GM18861 (cell line): ENCODE measurements at regions not wholly inside any gene's neighbourhood (a gene's known extent, or its start where the extent isn't known, plus 50 kb on each side); places are given as distances from the start of the nearest gene placed in this dataset.
"Not testable (repeated sequence)": the region's sequence is repeated elsewhere in the genome, so short reads cannot be mapped to it uniquely, and the experiment has no call there.

ENCODE experiments used
- ATAC-seq: cut with Tn5 transposase; IDR thresholded peaks from one replicate; pipeline ENCODE4 v1.9.1; 2021; ENCODE audit not compliant: unreplicated experiment

GRCh38 chr2:13508671-13509070 is 791.9 kb downstream of the TRIB2 start:
- no peak for ATAC-seq

GRCh38 chr2:13515254-13515653 is 798.5 kb downstream of the TRIB2 start:
- no peak for ATAC-seq

GRCh38 chr2:13522096-13522495 is 805.4 kb downstream of the TRIB2 start:
- no peak for ATAC-seq

- peak; percentile 93 for ATAC-seq
Measured at GRCh38 chr2:13522917-13523821, 806.4 kb downstream of the TRIB2 start.

- ATAC-seq, result no peak
Measured at GRCh38 chr2:13524492-13524891, 807.8 kb downstream of the TRIB2 start.

- ATAC-seq, result not testable (repeated sequence)
Measured at GRCh38 chr2:13531735-13532410, 815.1 kb downstream of the TRIB2 start.

- ATAC-seq, result not testable (repeated sequence)
Measured at GRCh38 chr2:13532781-13533523, 816.2 kb downstream of the TRIB2 start.

GRCh38 chr2:13533524-13533922 is 816.8 kb downstream of the TRIB2 start:
- no peak for ATAC-seq

GRCh38 chr2:13536941-13537340 is 820.2 kb downstream of the TRIB2 start:
- ATAC-seq, result no peak

- no peak for ATAC-seq
Measured at GRCh38 chr2:13537771-13538349, 821.1 kb downstream of the TRIB2 start.

GRCh38 chr2:13539296-13539695 is 822.6 kb downstream of the TRIB2 start:
- no peak for ATAC-seq

GRCh38 chr2:13542061-13542460 is 825.3 kb downstream of the TRIB2 start:
- no peak for ATAC-seq

GRCh38 chr2:13542642-13543041 is 825.9 kb downstream of the TRIB2 start:
- ATAC-seq, result no peak

GRCh38 chr2:13543550-13543949 is 826.8 kb downstream of the TRIB2 start:
- peak; percentile 46 for ATAC-seq

GRCh38 chr2:13545320-13545719 is 828.6 kb downstream of the TRIB2 start:
- no peak for ATAC-seq

GRCh38 chr2:13546131-13546530 is 829.4 kb downstream of the TRIB2 start:
- no peak for ATAC-seq

GRCh38 chr2:13550285-13551231 is 833.8 kb downstream of the TRIB2 start:
- ATAC-seq, result no peak

- peak; percentile 72 for ATAC-seq
Measured at GRCh38 chr2:13558368-13558767, 841.6 kb downstream of the TRIB2 start.

GRCh38 chr2:13560322-13560721 is 843.6 kb downstream of the TRIB2 start:
- ATAC-seq, result no peak

GRCh38 chr2:13572466-13572865 is 855.7 kb downstream of the TRIB2 start:
- no peak for ATAC-seq
